WERI-Rb-1 (cell line): ENCODE measurements at regions not wholly inside any gene's neighbourhood (a gene's known extent, or its start where the extent isn't known, plus 50 kb on each side); places are given as distances from the start of the nearest gene placed in this dataset.

ENCODE experiments used
- DNase-seq: peaks from one replicate; pipeline ENCODE4 v3.0.0-alpha.2; 2020
- H3K27ac ChIP-seq: fragments of 250-450 bp; sonication (Bioruptor Pico); 2 replicates; pipeline ENCODE4 v1.5.1; 2020; ENCODE audit warnings: mild to moderate bottlenecking, moderate library complexity
- H3K27me3 ChIP-seq: fragments of 250-450 bp; sonication (Bioruptor Pico); 2 replicates; pipeline ENCODE4 v1.5.1; 2021; ENCODE audit warnings: mild to moderate bottlenecking, low read depth, moderate library complexity; ENCODE audit not compliant: insufficient read depth, severe bottlenecking
- H3K36me3 ChIP-seq: fragments of 250-450 bp; sonication (Bioruptor Pico); 2 replicates; pipeline ENCODE4 v1.5.1; 2020; ENCODE audit warnings: mild to moderate bottlenecking, moderate library complexity
- H3K4me3 ChIP-seq: 2 replicates; pipeline ENCODE4 v1.5.1; 2011; ENCODE audit warnings: low read depth, mild to moderate bottlenecking, control low read depth, low read length
- H3K9me3 ChIP-seq: fragments of 250-450 bp; sonication (Bioruptor Pico); 2 replicates; pipeline ENCODE4 v1.5.1; 2021; ENCODE audit warnings: mild to moderate bottlenecking, moderate library complexity; ENCODE audit not compliant: severe bottlenecking
- TF ChIP-seq, protein P1 (sequence below): IDR thresholded peaks from 2 replicates; pipeline ENCODE4 v1.5.1; 2011; ENCODE audit warnings: low read depth, mild to moderate bottlenecking, control low read depth, inconsistent platforms, low read length

DNA sequence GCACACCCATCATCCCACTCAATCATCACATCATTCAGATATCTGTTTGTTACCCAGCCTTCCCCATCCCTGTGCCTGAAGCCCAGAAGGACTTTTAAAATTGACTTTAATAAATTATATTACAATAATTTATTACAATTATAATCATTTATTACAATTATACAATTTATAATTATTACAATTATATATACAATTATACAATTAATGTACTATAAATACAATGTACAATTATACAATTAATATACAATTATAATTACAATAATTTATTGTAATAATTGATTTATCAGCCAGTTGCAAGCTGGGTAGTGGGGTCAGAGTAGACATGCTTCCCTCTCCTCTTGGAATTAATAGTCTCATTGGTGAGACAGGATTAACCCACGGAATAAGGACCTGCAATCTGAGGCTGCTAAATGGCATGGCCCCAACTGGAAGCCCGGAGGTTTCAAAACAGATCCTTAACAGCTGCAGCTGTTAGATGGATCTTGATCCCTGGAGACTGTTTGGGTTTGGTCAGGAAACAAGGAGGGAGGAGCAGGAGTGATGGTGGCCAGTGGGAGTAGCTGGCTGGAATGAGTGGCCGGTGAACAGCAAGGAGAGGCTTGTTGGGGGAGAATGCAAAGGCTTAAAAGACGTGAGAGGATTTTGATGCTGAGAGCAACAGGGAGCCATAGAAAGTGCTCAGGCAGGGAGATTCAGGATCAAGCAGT, 402.8 kb upstream of the PODXL start:
- Histone ChIP-seq H3K4me3 (no peak overlapping the region), H3K9me3 (no peaks in the 10 kb centered on the region), H3K36me3 (no peaks in the 10 kb centered on the region), H3K27ac (peak overlapping the region; percentile 34), H3K27me3 (no peaks in the 10 kb centered on the region)
- peak; percentile 80 for DNase-seq
- TF ChIP-seq, protein P1, sequence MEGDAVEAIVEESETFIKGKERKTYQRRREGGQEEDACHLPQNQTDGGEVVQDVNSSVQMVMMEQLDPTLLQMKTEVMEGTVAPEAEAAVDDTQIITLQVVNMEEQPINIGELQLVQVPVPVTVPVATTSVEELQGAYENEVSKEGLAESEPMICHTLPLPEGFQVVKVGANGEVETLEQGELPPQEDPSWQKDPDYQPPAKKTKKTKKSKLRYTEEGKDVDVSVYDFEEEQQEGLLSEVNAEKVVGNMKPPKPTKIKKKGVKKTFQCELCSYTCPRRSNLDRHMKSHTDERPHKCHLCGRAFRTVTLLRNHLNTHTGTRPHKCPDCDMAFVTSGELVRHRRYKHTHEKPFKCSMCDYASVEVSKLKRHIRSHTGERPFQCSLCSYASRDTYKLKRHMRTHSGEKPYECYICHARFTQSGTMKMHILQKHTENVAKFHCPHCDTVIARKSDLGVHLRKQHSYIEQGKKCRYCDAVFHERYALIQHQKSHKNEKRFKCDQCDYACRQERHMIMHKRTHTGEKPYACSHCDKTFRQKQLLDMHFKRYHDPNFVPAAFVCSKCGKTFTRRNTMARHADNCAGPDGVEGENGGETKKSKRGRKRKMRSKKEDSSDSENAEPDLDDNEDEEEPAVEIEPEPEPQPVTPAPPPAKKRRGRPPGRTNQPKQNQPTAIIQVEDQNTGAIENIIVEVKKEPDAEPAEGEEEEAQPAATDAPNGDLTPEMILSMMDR: no peak

DNA sequence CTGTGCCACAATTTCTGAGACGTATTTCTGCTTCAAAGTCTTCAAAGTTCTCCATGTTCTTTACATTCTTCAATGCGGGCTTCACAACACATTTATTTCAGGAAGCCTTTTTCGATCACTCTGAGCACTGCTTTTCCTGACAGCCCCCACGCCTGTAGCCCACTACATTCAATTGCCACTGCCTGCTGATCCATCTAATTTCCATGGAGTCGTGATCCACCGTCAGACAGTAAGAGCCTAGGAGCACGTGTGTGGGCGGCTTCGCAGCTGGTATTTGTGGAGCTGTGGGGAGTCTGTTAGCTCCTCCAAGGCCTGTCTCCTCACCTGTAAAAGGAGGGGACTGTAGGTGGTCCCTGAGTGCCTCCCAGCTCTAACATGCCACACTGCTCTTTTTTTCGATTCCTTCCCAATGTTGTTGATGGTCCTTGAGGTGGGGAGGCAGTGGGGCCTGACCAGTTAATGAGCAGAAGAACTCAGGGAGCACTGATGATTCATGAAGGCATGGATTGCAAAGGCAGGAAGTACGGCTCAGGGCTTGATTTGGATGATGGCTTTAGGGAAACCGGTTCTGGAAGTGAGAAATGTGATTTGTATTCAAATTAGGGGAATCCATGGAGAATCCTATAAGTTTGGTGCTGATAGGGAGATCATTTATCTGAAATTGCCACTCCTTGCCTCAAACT, 401.1 kb upstream of the PODXL start:
- no peak for DNase-seq
- Histone ChIP-seq H3K36me3 (no peaks in the 10 kb centered on the region), H3K4me3 (no peak overlapping the region), H3K9me3 (no peaks in the 10 kb centered on the region), H3K27me3 (no peaks in the 10 kb centered on the region), H3K27ac (no peak overlapping the region)
- TF ChIP-seq, protein P1: no peak

DNA sequence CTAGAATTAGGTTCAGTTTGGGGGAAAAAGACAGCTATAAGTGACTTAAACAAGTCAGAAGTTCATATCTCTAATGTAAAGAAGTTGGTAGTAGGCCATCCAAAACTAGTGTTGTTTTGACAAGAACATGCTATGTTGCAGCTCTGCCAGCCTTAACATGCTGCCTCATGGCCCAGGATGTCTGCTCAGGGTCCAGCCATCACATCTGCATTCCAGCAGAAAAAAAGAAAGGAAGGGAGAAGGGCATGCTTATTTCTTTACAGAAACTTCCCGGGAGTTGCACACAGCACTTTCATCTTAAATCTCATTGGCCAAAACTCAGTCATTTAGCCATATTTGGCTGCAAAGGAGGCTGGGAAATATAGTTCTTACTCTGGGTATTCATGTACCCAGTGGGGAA, 400.4 kb upstream of the PODXL start:
- DNase-seq: no peak
- H3K27me3 ChIP-seq: no peaks in the 10 kb centered on the region
- no peaks in the 10 kb centered on the region for H3K36me3 ChIP-seq
- TF ChIP-seq, protein P1: no peak
- H3K27ac ChIP-seq: no peak overlapping the region
- no peaks in the 10 kb centered on the region for H3K9me3 ChIP-seq
- no peak overlapping the region for H3K4me3 ChIP-seq

DNA sequence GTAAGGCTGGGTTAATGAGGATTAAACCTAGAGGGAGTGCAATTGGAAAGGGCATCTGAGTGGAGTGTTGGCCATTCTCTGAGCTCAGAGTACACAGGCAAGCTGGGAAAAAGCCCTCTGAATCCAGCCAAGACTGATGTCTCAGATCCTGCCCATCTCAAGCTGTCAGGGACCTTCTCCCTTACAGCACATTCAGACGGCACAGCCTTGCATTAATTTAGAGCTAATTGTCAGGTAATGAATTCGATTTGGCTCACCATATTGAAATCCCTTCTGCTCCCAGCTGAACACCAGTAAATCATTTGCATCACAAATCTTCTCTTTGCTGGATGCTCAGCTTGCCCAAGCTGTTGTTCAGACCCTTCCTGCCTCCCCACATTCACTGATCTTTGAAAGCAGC, 399.3 kb upstream of the PODXL start:
- Histone ChIP-seq H3K9me3 (no peaks in the 10 kb centered on the region), H3K27me3 (no peaks in the 10 kb centered on the region), H3K4me3 (no peak overlapping the region), H3K27ac (no peak overlapping the region), H3K36me3 (no peaks in the 10 kb centered on the region)
- peak; percentile 44 for DNase-seq
- TF ChIP-seq, protein P1: no peak

DNA sequence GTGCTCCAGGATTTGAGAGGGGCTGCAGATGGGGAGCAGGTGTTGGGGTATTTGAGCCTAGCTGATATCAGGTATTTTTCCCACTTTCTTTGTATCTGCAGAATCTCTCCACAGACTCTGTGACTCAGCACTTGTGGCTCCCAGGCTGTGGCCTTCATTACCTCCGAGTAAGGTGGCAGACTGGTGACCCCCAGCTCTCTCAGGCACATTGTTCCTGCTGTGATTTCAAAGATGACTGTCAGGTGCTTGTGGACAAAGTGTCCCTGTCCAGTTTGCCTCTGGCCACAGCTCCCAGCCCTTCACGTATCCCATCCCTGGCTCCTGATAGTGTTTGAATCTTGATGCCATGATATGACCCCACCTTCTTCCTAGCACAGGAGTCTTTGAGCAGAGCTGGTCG, 396.8 kb upstream of the PODXL start:
- TF ChIP-seq, protein P1: no peak
- H3K36me3 ChIP-seq: no peaks in the 10 kb centered on the region
- H3K27ac ChIP-seq: peak overlapping the region; percentile 13; the same call in 1 of the 2 replicates
- H3K27me3 ChIP-seq: no peaks in the 10 kb centered on the region
- DNase-seq: no peak
- no peak overlapping the region for H3K4me3 ChIP-seq
- no peaks in the 10 kb centered on the region for H3K9me3 ChIP-seq
